NCI-H146 (cell line): ENCODE measurements at regions not wholly inside any gene's neighbourhood (a gene's known extent, or its start where the extent isn't known, plus 50 kb on each side); places are given as distances from the start of the nearest gene placed in this dataset.

Experiments
- DNase-seq: peaks from one replicate; lab custom pipeline; 2025; lab: John Stamatoyannopoulos, UW

DNA sequence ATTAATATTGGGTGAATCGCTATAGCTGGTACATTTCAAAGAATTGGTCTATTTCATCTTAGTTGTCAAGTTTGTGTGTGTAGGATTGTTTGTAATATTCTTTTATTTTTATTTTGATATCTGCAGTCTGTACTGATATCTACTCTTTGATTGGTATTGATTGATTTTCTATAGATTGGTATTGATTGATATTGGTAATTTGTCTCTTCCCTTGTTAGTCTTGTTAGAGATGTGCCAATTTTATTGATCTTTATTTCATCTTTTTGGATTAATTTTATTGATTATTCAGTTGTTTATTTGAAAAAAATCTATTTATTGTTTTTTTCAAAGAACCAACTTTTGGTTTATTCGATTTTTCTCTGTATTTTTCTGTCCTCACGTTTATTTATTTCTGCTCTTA, 61.4 kb downstream of the TM2D3 start:
- DNase-seq = no peak

DNA sequence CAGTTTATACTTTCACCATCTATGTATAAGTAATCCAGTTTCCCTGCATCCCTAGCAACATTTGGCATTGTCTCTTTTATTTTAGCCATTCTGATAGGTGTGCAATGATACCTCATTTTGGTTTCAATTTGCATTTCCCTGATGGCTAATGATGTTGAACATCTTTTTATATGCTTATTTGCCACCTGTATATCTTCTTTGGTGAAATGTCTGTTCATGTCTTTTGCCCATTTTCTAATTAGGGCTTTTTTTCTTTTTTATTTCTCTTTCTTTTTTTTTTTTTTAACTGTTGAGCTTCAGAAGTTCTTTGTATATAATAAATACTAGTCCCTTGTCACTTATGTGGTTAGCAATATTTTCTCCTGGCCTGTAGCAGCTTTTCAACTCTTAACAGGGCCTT, 68.9 kb downstream of the TM2D3 start:
- DNase-seq = no peak

DNA sequence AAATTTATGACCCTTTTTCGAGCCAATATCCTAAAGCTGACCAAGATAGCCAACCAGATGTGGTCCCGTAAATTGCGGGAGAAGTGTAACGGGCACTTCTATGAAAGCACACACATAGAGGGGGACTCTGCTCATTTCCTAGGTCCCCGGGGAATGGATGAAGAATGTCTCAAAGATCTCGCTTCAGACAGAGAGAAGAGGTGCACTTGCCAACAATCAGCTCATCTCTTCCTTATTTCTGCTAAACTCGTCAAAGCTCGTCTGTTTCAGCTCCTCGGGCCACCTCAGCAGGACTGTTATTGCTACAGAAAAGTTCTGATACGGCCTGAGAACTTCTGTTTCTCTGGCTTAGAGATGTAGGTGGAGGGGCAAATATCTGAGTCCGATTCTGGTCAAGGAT, 71.8 kb downstream of the TM2D3 start:
- no peak for DNase-seq

DNA sequence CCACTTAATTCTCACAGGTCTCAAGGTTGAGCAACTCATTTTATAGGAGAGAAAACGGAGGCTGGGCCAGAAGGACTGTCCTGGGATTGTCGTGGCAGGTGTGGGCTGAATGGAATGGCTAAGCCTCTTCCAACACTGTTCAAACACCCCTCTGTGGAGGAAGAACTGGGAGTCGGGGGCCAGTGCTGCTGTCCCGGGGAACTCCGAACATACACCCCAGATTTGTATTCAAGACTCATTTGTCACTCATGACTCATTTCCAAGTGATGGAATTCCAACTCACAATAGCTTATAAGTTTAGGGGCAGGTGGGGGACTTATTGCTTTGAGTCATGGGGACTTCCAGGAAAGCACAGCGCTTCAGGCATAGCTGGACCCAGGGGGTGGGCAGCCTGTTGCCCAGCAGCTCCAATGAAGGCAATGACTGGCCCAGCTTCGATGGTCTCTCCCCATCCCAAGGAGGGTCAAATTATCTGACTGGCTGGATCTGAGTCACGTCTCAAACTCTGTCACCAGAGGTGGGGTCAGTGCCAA, 72.5 kb downstream of the TM2D3 start:
- DNase-seq = no peak

DNA sequence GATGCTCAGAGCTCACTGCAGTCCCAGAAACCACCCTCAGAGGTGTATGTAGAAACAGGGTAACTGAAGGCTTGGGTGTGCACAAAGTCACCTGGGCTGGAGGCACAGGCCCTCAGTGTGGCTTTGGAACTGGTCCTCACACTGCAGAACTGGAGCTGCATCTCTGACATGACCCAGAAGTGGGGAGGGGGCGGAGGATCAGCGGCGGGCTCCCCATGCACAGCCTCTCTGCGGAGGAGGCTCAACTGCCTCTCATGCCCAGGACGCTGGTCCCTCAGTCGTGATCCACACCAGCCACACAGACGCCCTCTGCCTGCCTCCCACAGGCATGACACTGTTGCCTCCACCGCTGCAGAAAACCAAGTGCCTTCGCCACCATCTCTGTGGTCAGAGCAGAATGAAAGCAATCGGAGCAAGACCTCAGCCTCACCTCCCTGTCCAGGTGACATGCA, 73.7 kb downstream of the TM2D3 start:
- DNase-seq = no peak

DNA sequence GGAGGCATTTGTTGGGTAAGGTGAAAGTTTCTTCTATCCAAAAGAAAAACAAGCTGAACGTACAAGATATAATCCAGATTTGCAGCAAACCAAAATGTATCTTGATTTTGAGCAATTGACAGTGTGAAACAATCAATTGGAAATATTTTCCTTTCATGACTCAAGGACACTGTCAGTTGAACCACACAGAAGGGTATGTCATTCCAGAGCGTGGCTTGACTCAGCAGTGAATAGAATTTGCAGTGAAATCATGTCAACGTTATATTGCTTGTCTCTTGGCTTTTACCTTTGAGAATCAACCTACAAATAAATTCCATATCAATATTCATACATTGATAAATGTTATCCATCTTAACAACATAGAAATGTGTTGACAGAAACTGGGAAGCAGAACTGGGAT, 78.2 kb downstream of the TM2D3 start:
- no peak for DNase-seq

DNA sequence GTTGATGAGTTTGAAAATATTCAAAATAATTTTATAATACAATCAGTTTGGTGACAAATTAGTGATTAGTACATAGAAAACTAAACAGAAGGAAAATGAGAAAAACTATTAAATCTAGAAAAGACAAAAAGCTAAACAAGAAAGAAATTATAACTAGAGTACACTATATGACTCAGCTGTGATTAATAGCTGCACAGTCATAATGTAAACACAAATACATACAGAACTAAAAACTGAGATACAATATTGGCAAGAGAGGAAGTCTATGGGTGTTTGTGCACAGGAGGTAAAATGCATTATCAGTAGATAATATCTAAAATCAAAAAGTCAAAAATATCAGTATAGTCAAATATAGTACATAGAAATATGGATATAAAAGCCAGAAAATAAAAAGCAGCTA, 80.7 kb upstream of the PCSK6 start:
- DNase-seq = no peak

DNA sequence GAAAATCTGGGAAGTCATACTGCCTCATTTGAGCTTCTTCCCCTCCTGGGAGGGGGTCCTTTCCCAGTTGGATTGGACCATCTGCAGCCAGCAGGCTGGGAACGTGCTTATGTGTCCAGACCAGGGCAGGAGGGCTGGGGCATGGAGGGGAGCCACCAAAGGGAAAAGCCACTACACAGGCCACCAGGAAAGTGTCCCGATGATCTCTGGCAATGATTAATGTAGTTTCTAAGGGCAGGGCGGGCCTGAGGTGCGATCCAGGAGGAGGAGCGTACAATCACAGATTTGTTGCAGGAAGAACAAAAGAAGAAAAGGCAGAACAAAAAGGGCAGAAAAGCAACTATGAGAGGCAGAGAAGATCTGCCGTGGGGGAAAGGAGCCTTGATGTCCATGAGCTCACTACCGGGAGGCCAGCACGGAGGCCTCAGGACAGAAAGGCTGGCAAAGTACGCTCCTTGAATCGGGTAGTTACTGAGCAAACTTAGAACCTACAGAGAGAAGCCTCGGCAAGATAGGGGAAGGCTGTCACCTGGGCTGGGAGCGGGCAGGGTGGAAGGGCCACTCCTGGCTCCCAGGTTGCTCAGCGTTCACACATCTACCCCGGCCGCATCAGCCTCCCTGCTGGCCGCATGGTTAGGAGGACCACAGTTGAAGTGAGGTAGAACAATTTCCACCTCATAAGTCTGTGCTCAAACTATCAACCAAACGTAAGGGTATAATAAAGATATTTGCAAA, 79.5 kb upstream of the PCSK6 start:
- no peak for DNase-seq

DNA sequence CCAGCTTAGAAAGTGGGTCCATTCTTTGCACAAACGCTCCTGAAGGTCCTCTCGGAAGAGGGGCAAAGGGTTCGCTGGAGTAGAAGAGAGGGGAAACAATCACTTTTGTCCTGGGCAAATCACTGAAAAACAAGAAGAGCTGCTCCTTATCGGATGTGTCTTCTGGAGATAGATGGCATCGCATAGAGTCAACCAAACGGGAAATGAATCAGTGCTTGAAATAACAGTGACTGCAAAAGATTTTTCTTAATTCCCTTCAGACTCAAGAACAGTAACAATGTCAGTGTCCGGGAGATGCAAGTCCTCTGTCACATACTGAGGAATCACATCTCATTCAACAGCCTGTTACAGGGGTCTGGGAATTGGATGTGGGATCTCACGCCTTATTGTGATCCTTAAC, 78.8 kb upstream of the PCSK6 start:
- no peak for DNase-seq

DNA sequence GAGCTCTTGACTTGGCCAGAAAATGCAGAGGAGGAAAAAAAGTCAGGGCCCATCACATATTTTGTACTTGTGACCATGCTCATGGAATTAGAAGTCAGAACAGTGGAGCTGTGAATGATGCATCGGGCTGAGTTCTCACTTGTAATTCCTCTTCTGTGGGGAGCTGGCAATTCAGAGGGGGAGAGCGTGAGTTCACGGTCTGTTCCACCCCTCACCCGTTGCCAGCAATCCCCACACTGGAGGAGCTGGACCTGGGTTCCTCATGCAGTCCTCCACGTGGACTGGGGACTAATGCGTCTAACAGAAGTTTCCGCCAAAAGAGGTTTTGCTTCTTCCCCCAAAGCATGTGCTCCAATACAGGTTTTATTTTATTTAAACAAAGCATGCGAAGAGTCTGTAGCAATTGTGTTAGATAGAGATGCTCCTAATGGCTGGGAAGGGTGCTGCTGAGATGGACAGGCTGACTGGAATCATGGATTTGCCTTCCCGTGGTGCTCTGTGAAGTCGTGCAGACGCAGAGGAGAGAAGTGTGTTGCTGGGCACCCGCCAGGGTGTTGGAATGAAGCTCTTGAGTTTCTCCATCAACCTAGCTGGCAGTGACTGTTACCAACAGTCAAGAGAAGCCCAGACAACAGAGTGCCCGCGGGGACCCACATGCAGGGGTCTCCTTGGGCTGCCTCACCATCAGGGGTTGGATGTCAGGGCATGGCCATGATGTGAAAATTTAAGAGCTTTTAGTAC, 77.4 kb upstream of the PCSK6 start:
- DNase-seq = no peak

DNA sequence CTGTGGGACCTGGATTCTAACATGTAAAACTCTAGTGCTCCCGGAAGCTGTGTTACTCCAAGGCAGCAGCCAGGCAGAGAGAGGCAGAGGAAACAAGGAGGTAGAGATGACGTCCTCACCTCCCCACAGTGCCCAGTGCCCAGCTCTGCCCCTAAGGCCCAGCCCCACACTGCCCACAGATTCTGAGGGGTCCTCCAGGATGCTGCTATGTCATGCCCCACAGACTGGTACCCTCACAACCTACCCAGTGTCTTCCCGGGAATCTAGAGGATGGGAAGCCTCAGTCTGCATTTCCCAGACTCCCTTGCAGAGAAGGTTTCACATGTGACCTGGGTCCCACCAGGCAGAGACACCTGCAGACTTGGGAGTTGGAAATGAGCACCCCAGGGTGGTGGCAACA, 75.9 kb upstream of the PCSK6 start:
- no peak for DNase-seq

DNA sequence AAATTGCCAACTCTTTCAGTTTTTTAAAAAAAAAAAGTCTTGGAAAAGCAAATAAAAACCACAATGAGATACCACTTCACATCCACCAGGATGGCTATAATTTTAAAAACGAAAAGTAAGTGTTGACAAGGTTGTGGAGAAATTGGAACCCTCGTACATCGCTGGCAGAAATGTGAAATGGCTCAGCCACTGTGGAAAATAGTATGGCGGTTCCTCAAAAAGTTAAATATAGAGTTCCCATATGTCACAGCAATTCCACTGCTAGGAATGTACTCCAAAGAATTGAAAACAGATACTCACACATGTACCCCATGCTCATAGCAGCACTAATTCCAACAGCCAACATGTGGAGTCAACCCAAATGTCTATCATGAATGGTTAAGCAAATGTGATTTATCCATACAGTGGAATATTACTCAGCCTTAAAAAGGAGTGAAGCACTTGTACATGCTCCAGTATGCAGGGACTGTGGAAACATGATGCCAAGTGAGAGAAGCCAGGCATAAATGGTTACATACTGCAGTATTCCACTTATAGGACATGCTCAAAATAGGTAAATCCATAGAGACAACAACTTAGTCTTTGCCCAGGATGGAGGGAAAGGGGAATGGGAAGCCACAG, 73.8 kb upstream of the PCSK6 start:
- DNase-seq = no peak

DNA sequence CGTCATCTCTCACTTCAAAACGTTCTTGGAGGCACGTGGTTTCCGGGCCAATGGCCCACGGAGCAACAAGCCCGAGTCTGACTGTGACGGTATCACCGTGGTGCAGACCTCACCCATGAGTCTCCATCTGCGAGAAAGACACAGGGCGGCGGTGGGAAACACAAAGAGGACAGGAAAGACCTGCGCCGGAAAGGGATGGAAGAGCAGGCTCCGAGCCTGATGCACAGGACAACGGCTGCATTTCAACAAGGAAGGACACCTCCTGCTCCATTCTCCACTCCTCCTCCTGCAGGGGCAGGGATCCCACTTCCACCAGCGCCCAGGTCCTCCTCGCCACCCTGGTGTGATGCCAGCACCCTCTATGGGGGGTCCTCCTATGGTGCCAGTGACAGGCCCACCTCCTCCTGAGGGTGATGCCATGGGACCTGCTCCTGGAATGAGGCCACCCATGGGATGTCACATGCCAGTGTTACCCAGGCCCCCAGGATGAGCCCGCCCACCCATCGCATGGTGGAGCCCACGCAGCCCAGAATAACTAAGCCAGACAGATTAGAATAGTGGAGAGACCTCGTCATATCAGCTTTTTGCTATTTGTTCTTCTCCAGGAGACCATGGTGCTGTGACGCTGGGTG, 73.0 kb upstream of the PCSK6 start:
- DNase-seq = no peak

DNA sequence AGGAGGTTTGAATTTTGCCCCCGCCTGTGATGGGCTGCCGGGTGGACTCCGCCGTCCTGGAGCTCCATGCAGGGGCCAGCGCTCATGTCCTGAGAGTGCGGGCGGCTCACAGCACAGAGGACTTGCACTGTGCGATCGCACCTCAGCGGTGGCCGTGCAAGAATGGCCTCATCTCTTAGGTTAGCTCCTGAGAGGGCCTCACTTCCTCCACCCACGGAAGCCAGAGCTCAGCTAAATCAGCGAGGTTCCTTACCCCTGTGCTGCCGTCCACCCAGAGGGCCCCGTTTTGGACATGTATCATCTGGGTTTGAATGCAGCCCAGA, 72.0 kb upstream of the PCSK6 start:
- no peak for DNase-seq

DNA sequence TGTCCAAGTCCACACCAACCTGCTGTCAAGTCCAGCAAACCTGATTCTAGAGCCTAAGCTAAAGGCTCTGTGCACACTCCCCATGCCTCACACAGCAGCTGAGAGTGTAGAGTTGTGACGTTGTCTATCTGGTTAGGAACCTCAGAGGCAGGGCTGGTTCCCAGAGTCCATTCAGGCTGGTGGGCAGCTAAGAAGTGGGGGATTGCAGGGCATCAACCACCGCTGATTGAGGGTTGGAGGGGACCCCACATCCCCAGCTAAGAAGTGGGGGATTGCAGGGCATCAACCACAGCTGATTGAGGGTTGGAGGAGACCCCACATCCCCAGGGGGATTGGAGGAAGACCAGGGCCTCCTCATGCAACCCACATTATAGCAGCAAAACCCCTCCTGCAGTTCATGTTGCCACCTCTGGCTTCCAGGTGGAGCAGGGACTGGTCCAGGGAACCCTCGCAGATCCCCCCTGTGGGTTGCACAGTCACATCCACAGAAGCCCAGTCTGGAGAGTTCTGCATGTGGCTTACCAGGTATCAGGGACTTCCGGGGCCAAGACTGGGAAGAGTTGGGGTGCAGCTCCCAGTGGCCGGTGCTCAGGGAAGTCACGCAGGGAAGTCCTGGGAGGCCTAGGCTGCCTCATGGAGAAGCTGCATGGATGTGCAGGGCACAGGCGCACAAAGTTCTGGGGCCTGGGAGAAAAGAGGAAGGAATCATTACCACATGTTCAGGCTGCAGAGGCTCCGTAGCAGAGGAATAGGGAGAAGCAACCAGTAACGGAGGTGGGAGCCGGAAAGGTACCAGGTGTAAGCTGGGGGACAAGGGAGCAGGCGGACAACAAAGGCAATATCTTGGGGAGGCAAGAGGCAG, 71.4 kb upstream of the PCSK6 start:
- DNase-seq = no peak

DNA sequence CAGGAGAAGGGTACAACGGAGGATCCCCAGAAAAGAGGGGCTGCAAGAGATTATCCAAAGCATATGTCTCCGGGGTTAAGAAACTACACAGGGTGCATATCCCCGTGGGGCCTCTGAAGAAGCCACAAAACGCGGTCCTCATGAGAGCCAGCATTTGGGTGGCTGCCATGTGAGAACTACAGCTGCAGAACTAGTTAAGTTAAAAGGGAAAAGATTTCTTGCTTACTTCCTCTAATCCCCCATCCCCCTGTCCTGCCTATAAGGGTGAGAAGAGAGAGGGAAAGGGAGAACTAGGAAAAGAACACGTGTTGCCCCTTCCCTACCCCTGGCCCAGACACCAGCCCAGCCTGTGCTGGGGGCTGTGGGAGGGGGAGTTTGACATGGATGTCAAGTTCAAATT, 70.4 kb upstream of the PCSK6 start:
- DNase-seq = no peak

DNA sequence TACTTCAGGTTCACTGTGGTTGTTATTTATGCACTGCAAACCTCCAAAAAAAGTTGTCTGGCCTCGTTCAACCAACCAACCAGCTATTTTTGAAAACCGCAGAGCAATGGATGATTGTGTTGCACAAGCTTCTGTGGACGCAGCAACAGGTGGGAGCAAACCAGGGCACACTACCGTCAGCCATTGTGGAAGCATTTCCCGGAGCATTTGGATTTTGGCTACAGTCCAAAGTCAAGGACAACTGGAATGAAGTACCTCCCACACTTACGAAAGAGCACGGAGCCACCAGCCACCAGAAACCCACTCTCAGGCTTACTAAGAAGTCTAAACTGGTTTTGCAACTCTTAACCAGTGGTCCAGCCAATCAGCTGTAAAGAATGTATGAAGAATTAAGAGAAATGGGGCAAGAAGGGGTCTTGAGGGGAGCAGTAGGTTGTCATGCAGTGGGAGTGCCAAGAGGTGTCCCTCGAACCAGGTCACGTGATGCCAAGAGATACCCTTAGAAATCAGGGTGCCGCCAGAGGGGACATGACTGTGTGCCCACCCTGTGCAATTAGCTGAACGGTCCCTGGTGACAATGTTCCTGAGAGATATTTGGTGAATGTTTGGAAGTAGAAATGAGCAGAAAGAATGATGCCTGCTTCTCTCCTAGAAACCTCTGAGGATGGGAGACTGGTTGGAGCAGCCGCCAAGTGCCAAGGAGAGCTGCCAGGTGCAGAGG, 68.9 kb upstream of the PCSK6 start:
- no peak for DNase-seq

DNA sequence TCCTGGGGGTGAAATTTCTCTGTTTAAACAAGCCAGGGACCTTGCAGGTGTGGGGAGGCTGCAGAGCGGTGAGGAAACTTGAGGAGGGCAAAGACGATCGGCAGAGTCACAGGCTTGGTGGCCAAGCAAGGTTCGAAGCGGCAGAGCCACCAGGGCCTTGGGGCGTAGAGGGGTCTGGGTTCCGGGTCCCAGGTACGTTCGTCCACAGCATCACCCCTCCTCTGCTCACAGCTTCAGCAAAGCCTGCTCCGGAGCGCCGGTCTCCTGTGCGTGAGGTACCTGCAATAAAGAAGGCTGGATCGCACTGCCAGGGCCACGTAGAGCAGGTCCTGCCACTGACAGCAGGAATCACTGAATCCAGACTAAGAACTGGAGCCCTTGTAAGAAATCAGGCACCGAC, 66.8 kb upstream of the PCSK6 start:
- DNase-seq = no peak

DNA sequence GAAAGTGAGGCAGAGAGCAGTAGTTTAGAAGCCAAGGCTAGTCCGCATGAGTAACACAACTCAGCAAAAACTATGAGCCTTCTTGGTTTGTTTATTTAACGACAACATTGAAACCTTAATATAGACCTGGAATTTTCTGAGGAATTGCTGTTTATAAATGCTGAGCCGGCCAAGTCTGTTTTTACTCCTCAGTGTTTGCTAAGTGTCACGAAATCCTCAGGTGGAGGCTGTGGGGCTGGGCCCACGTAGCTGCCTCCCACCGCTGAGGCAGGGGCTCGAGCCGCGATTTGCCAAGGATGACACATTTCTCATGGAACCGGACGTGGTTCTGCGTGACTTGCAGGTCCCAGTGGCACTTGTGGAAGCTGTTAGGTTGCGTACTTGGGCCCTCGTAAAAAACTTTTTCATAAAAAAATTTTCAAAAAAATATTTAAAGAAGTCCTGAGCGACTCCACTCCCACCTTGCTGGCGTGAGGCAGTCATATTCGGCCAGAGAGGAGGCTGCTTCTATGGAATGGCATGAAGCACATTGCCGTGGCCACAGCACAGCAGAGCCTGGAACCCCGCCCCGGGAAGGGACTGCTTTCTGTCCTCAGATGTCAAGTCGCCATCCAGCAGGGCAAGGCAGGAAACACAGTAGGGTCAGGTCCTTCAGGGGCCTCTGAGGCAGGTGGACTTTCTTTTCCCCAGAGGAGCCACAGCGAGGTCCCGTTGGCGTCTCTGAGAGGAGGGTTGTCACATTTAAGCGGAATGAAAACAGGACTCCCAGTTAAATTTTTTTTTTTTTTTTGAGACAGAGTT, 64.8 kb upstream of the PCSK6 start:
- DNase-seq = no peak
